Lung microvascular endothelial cell (primary cell): ENCODE measurements at regions not wholly inside any gene's neighbourhood (a gene's known extent, or its start where the extent isn't known, plus 50 kb on each side); places are given as distances from the start of the nearest gene placed in this dataset.

Experiments used
- DNase-seq, 2 donors: peaks; one replicate each; pipeline versions ENCODE4 v3.0.0 to v3.0.0-alpha.2; 2010; ENCODE audit warnings: low read depth in 2 of 2

DNA sequence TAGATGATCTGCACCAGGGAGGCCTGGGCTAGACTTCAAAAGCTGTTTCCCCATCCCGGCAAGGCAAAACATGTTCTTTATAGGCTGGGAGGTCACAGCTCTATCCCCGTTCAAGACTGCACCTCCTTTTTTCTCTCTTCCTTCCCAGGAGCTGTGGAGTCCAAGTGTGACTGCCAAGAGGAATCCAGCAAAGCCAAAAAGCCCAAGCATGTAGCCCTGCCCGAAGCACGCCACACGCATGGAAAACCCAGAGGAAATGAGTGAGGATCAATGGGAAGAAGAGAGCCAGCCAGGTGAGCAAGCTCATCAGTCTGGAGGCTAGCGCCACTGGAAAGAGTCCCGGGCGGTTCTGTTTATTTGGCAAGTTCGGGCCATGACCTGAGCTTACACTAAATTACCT, 240.4 kb downstream of the PRL start:
- no peak for DNase-seq

- DNase-seq = no peak
Measured at GRCh38 chr6:22057962-22058361, 238.9 kb downstream of the PRL start.

DNA sequence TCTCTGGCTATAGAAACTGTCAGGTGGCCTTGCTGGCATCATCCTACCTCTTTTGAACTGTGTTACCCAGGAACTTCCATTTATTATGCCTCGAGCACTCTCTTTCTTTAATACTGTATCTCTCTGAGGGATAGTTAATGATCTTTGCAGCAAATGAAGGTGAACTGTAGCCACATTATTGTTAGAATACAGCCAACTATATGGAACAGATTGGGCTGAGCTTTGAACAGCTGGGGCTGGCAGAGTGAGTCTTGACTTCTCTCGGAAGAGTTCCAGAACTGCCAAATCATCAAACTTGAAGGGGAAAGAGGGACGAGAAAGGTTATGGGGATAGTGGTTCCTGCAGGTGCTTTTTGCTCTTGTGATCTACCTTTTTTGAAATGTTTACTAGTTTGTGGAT, 237.7 kb downstream of the PRL start:
- no peak for DNase-seq

GRCh38 chr6:22059946-22060345, 236.9 kb downstream of the PRL start:
- DNase-seq = no peak

GRCh38 chr6:22062807-22063408, 233.9 kb downstream of the PRL start:
- DNase-seq = peak; percentile 36 to 62

- DNase-seq = no peak
Measured at GRCh38 chr6:22064558-22064957, 232.3 kb downstream of the PRL start.

GRCh38 chr6:22067122-22067521, 229.7 kb downstream of the PRL start:
- DNase-seq = no peak

DNA sequence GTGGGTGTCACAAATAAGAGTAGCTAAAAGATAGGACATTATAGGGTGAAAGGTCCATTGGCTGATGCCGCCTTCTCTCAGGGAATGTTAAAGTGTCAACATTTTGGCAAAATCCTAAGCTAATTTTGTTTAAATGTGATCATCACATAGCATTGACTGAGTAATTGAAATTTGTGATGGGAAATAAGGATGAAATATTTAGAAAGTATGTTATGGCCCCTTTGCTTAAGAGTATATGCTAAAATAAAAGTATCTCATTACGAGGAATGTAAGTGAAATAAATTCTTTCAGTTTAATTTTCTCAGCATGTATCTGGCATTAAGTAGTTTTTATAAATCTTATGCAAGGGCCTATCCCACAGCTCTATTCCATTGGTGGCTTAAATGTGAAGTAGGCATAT, 229.2 kb downstream of the PRL start:
- DNase-seq = no peak

DNA sequence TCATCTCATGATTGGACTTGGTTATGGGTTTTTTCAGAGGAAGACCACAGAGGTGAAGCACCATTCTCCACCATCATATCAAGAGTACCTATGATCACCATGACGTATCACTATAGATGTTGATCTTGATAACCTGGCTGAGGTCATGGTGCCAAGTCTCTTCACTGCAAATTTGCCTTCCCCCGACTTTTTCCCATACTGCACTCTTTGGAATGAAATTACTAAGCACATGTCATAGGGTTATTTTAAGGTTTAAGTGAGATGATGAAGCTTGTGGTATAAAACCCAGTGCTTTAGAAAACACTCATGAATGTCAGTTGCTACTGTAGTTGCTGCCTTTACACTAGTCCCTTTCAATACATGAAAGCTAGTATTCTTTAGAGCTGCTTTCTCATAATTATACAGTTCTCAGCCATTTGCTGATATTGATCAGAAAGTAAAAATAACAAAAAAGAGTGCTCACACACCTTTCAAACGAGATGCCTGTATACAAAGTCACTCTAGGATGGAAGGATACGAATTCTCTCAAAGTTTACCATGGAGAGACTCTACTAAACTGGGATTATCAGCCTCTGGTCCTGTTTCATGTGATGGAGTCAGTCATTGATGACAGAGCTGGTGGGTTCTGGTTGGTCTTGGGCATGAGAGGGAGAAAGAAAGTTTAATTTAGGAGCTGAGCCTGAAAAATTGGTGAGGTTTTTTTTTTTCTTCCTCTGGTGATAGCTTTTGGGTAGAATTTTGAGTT, 228.1 kb downstream of the PRL start:
- DNase-seq = no peak

DNA sequence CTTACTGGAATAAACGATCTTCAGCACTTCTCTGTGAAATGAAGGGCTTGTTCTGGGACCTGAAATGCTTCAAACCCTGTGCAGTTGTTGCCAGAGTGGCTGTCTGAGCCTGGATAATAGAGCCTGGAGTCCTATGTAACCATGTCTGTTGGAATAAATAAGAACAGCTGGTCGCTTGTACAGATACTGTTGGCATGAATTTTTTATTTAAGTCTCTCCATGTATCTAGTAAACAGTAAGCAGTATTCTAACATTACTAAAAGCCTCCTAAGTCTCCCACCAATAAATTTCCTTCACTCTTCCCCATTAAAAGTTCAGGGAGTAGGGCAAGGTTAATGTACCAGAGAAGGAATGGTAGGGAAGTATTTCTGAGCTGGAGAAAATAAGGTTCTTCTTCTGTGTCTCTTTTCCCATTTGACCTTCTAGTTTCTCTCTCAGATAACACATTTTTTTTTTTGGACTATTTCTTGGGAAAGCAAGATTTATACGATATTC, 227.5 kb downstream of the PRL start:
- no peak for DNase-seq

DNA sequence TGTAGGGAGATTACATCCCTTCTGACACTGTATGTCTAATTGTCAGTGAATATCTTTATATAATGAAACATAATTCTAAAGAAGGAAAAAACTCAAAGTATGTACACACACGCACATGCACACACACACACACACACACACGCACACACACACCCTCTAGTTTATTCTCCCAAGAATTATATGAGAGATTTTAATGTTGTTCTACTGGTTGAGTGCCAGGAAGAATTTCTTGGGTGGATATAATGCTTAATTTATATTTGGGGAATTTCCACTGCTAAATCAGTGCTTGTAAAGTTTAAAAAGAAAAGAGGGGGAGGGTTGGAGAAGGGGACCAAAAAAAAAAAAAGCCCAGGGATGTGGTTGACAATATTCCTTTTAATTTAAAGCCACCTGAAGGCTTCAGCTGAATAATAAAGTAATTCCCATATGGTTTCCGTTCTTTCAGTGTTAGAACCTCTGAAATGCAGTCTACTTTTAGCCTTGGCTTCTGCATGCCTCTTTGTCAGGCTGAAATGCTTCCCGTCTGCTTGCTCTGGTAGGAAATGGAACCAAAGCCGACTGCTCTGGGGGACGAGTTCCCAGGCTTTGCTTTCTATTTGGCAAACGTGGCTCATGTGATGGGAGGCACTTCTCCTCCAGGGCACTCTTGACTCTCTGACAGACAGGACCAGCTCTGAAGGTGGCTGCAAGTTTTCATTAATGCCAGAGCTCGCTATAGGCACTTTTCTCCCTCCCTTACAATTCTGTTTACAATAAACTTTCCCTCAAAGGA, 225.4 kb downstream of the PRL start:
- peak; percentile 80 to 81 for DNase-seq

- no peak for DNase-seq
Measured at GRCh38 chr6:22072949-22073348, 223.9 kb downstream of the PRL start.

GRCh38 chr6:22073516-22074198, 223.2 kb downstream of the PRL start:
- no peak for DNase-seq

GRCh38 chr6:22078288-22078687, 218.5 kb downstream of the PRL start:
- no peak for DNase-seq

GRCh38 chr6:22078802-22079545, 217.9 kb downstream of the PRL start:
- no peak for DNase-seq

GRCh38 chr6:22079783-22080182, 217.1 kb downstream of the PRL start:
- DNase-seq = no peak

GRCh38 chr6:22081709-22082108, 215.1 kb downstream of the PRL start:
- no peak for DNase-seq

- no peak for DNase-seq
Measured at GRCh38 chr6:22082218-22082617, 214.6 kb downstream of the PRL start.

GRCh38 chr6:22083119-22083518, 213.7 kb downstream of the PRL start:
- DNase-seq = no peak

DNA sequence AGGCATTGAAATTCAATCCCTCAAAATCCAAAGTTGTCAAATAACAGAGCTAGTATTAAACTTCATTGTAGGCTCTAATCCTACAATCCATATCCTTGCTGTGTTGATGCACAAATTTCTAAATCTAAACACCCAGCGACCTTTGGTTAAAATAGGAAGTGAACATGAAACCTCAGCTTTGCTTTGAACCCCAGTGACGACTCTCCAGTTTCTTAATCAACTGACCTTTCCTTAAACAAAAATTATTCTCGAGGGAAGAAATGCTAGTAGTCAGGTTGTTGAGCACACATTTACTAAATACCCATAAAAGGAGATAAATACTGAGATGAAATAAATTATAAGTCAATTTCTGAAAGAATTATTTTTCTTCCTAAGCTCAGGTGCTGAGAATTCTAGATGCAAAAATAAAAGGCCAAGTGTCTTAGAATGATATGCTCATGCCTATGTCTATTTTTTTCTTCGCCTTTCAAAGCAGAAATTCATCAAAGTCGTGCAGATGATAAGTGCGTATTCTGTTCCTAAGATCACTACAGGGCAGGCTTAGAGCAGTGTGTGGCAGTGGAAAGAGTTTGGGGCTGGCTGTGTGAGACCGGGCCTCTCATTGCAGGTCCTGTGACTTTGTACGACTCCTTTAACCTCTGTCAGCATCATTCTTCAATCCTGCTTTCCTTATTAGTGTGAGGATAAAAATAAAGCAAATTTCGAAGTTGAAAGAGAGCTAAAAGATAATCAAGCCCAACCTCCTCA, 208.7 kb downstream of the PRL start:
- DNase-seq = no peak
